Frontal cortex (tissue), 3 donors: ENCODE measurements at regions not wholly inside any gene's neighbourhood (a gene's known extent, or its start where the extent isn't known, plus 50 kb on each side); places are given as distances from the start of the nearest gene placed in this dataset.
"Not testable (repeated sequence)": the region's sequence is repeated elsewhere in the genome, so short reads cannot be mapped to it uniquely, and the experiment has no call there.

ENCODE experiments used
- DNase-seq, 2 donors: peaks; one replicate each; pipeline ENCODE4 v3.0.0; 2012; ENCODE audit warnings: low spot score in 2 of 2
- FAIRE-seq: peaks from 2 replicates; lab custom pipeline; 2012; peaks lifted over from hg19 to GRCh38; lab: Jason Lieb, UNC
- donor health status: control.
- donor health status: control.
- donor health status: control.

- DNase-seq, FAIRE-seq: not testable (repeated sequence)
Measured at GRCh38 chr11:14573539-14574057, 53.4 kb upstream of the PSMA1 start.

GRCh38 chr11:14577292-14577691, 57.1 kb upstream of the PSMA1 start:
- FAIRE-seq, result no peak
- no peak for DNase-seq

GRCh38 chr11:14577835-14578529, 57.8 kb upstream of the PSMA1 start:
- no peak for FAIRE-seq
- DNase-seq, result no peak

- DNase-seq, result no peak
- no peak for FAIRE-seq
Measured at GRCh38 chr11:14578541-14578956, 58.4 kb upstream of the PSMA1 start.

GRCh38 chr11:14579646-14580045, 59.5 kb upstream of the PSMA1 start:
- FAIRE-seq, result no peak

GRCh38 chr11:14582793-14583192, 60.8 kb upstream of the PDE3B start:
- FAIRE-seq, result no peak
- DNase-seq, result no peak

More at GRCh38 chr11:14579646-14580045, 59.5 kb upstream of the PSMA1 start:
- DNase-seq, result no peak

- no peak for FAIRE-seq
- DNase-seq, result no peak
Measured at GRCh38 chr11:14583252-14584034, 60.2 kb upstream of the PDE3B start.

GRCh38 chr11:14584035-14584363, 59.6 kb upstream of the PDE3B start:
- FAIRE-seq (no peak), DNase-seq (no peak)

- FAIRE-seq, result no peak
- DNase-seq, result no peak
Measured at GRCh38 chr11:14584595-14584994, 59.0 kb upstream of the PDE3B start.

GRCh38 chr11:14585438-14585837, 58.2 kb upstream of the PDE3B start:
- FAIRE-seq, result no peak
- no peak for DNase-seq

- DNase-seq (peak in 1 of 2 donors; percentile 17), FAIRE-seq (no peak)
Measured at GRCh38 chr11:14587258-14587657, 56.3 kb upstream of the PDE3B start.

GRCh38 chr11:14588681-14589080, 54.9 kb upstream of the PDE3B start:
- DNase-seq (no peak), FAIRE-seq (no peak)

- FAIRE-seq (no peak), DNase-seq (no peak)
Measured at GRCh38 chr11:14589421-14589820, 54.2 kb upstream of the PDE3B start.

- not testable (repeated sequence) for FAIRE-seq, DNase-seq
Measured at GRCh38 chr11:14591046-14591445, 52.6 kb upstream of the PDE3B start.

GRCh38 chr11:14593671-14594070, 49.9 kb upstream of the PDE3B start:
- DNase-seq (no peak), FAIRE-seq (no peak)
